ENCODE measurements at regions not wholly inside any gene's neighbourhood (a gene's known extent, or its start where the extent isn't known, plus 50 kb on each side); places are given as distances from the start of the nearest gene placed in this dataset.

DNA sequence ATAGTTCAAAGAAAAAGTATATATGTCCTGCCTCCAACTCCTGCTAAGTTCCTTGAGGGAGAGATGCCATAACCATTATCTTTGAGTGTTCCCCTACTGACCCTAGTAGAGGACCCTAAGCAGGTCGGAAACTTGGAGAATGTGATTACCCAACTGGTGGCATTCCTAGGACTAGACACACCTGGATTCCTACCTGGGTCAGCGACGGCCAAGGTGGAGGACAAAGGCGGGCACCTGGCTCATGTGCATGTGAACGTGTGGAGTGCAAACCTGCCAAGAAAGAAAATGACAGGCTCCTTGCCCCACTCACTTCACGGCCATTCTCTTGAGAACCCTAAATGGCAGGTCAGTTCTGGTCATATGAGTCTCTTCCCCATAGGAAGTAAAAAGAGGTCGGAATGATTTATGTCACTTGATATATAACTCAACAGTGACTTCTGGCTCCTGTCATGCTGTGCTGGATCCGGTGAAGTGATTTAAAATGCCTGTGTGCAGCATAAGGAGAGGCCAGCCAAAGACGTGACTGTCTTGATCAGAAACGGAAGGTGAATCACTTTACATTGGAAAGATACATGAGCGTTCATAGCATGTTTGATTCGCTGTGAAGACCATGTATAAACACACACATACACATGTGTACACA is 371.6 kb downstream of the EIPR1 start:
- no peak overlapping the region for H3K27ac ChIP-seq (ENCODE audit: low read depth, low read length)
- no peaks in the 10 kb centered on the region for H3K36me3 ChIP-seq (ENCODE audit: control insufficient read depth, insufficient read depth, low read length)
- peaks cover 3% of the 10 kb centered on the region for H3K27me3 ChIP-seq (ENCODE audit: control insufficient read depth, insufficient read depth, low read length)

DNA sequence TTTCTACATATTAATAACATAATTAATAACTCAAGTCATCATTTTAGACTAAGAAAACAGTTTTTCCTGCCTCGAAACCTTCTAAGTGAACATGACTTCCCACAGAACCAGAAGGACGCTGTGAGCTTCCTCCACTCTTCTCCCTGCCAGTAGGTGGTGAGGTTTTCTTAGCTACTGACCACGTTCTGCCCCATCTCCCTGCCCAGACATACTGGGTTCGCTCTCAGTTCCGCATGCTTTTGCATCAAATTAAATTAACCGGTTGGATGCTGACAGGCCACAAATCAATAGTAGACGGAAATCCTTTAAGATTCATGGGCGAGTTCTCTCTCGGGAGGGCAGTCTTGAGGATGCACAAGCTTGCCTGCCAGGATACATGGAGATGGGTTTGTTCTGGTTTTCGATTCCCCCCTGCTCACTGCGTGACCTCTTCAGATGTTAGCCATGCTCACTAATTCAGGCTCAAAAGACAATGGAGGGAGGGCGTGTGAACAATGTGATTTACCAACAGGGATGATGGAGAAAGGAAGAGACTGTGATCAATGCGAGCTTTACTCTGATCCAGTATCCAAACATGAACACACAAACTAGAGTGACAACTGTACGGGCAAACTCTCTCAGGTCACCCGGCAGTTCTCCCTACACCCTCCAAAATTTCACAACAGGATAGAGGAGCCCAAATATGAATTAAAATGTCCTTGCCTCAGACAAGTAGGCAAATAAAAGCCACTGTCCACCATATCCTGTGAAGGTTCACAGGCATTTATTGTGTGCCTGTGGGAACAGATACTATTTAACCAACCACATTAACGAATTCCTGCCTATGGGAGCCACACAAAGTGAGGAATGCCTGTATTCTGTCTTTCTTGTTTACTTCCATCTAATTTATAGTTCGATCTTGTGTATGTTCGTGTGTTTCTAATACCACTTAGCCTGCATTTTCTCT is 375.7 kb downstream of the EIPR1 start:
- Histone ChIP-seq H3K4me3 (ENCODE audit: low read length) (no peak overlapping the region), H3K4me1 (ENCODE audit: control insufficient read depth, insufficient read depth, low read length) (no peaks in the 10 kb centered on the region), H3K9ac (ENCODE audit: low read length) (no peak overlapping the region), H3K27ac (ENCODE audit: low read depth, low read length) (no peak overlapping the region), H3K36me3 (ENCODE audit: control insufficient read depth, insufficient read depth, low read length) (no peaks in the 10 kb centered on the region), H3K27me3 (ENCODE audit: control insufficient read depth, insufficient read depth, low read length) (no peaks in the 10 kb centered on the region)

More for the DNA sequence above, 371.6 kb downstream of the EIPR1 start:
- H3K9ac ChIP-seq (ENCODE audit: low read length): no peak overlapping the region
- H3K4me1 ChIP-seq (ENCODE audit: control insufficient read depth, insufficient read depth, low read length): no peaks in the 10 kb centered on the region
- no peak overlapping the region for H3K4me3 ChIP-seq (ENCODE audit: low read length)

- Histone ChIP-seq H3K27ac (ENCODE audit: low read depth, low read length) (no peak overlapping the region), H3K27me3 (ENCODE audit: control insufficient read depth, insufficient read depth, low read length) (no peaks in the 10 kb centered on the region), H3K9ac (ENCODE audit: low read length) (no peak overlapping the region), H3K4me3 (ENCODE audit: low read length) (no peak overlapping the region), H3K4me1 (ENCODE audit: control insufficient read depth, insufficient read depth, low read length) (no peaks in the 10 kb centered on the region), H3K36me3 (ENCODE audit: control insufficient read depth, insufficient read depth, low read length) (no peaks in the 10 kb centered on the region)
Observed at GRCh38 chr2:3000968-3001367, 376.6 kb downstream of the EIPR1 start.

- no peak overlapping the region for H3K9ac ChIP-seq (ENCODE audit: low read length)
- no peak overlapping the region for H3K4me3 ChIP-seq (ENCODE audit: low read length)
- H3K27me3 ChIP-seq (ENCODE audit: control insufficient read depth, insufficient read depth, low read length): no peaks in the 10 kb centered on the region
- H3K4me1 ChIP-seq (ENCODE audit: control insufficient read depth, insufficient read depth, low read length): no peaks in the 10 kb centered on the region
- no peaks in the 10 kb centered on the region for H3K36me3 ChIP-seq (ENCODE audit: control insufficient read depth, insufficient read depth, low read length)
- H3K27ac ChIP-seq (ENCODE audit: low read depth, low read length): no peak overlapping the region
Observed at GRCh38 chr2:3000125-3000524, 377.5 kb downstream of the EIPR1 start.

GRCh38 chr2:2998971-2999370 is 378.6 kb downstream of the EIPR1 start:
- Histone ChIP-seq H3K4me3 (ENCODE audit: low read length) (no peak overlapping the region), H3K4me1 (ENCODE audit: control insufficient read depth, insufficient read depth, low read length) (no peaks in the 10 kb centered on the region), H3K36me3 (ENCODE audit: control insufficient read depth, insufficient read depth, low read length) (no peaks in the 10 kb centered on the region), H3K27ac (ENCODE audit: low read depth, low read length) (no peak overlapping the region), H3K9ac (ENCODE audit: low read length) (no peak overlapping the region), H3K27me3 (ENCODE audit: control insufficient read depth, insufficient read depth, low read length) (no peaks in the 10 kb centered on the region)

GRCh38 chr2:2993172-2993692 is 384.4 kb downstream of the EIPR1 start:
- Histone ChIP-seq H3K9ac (ENCODE audit: low read length) (no peak overlapping the region), H3K4me1 (ENCODE audit: control insufficient read depth, insufficient read depth, low read length) (no peaks in the 10 kb centered on the region), H3K27ac (ENCODE audit: low read depth, low read length) (no peak overlapping the region), H3K36me3 (ENCODE audit: control insufficient read depth, insufficient read depth, low read length) (no peaks in the 10 kb centered on the region), H3K4me3 (ENCODE audit: low read length) (no peak overlapping the region), H3K27me3 (ENCODE audit: control insufficient read depth, insufficient read depth, low read length) (no peaks in the 10 kb centered on the region)

DNA sequence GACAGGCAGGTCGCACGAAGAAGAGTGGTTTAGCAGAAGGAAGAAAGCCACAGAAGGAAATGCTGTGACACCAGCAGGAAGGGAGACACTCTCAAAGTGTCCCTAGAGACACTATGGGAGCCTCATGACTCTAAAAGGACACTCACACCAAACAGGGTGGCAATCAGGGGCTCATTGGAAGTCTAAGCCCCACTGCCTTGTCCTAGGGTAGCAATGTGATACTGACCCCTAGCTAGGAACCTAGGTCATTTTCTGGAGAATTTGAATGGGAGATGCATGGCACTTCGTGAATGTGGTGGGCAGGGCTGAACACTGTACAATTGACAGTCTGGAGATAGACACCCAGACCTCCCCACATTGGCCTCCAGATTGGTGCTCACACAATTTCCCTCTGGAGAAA is 385.0 kb downstream of the EIPR1 start:
- Histone ChIP-seq H3K4me1 (ENCODE audit: control insufficient read depth, insufficient read depth, low read length) (no peaks in the 10 kb centered on the region), H3K27ac (ENCODE audit: low read depth, low read length) (no peak overlapping the region), H3K27me3 (ENCODE audit: control insufficient read depth, insufficient read depth, low read length) (no peaks in the 10 kb centered on the region), H3K36me3 (ENCODE audit: control insufficient read depth, insufficient read depth, low read length) (no peaks in the 10 kb centered on the region), H3K9ac (ENCODE audit: low read length) (no peak overlapping the region), H3K4me3 (ENCODE audit: low read length) (no peak overlapping the region)

DNA sequence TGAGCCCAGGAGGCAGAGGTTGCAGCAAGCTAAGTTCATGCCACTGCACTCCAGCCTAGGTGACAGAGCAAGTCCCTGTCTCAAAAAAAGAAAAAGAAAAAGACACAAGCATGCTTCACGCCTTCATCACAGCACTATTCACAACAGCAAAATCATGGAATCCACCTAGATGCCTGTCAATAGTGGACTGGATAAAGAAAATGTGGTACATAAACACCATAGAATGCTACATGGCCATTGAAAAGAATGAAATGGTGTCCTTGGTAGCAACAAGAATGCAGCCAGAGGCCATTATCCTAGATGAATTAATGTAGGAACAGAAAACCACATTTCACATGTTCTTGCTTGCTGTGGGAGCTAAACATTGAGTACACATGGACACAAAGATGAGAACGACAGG is 392.6 kb downstream of the EIPR1 start:
- Histone ChIP-seq H3K9ac (ENCODE audit: low read length) (no peak overlapping the region), H3K27me3 (ENCODE audit: control insufficient read depth, insufficient read depth, low read length) (no peaks in the 10 kb centered on the region), H3K36me3 (ENCODE audit: control insufficient read depth, insufficient read depth, low read length) (no peaks in the 10 kb centered on the region), H3K4me1 (ENCODE audit: control insufficient read depth, insufficient read depth, low read length) (no peaks in the 10 kb centered on the region), H3K4me3 (ENCODE audit: low read length) (no peak overlapping the region), H3K27ac (ENCODE audit: low read depth, low read length) (no peak overlapping the region)

GRCh38 chr2:2981000-2981399 is 396.6 kb downstream of the EIPR1 start:
- no peak overlapping the region for H3K9ac ChIP-seq (ENCODE audit: low read length)
- no peaks in the 10 kb centered on the region for H3K4me1 ChIP-seq (ENCODE audit: control insufficient read depth, insufficient read depth, low read length)
- no peak overlapping the region for H3K4me3 ChIP-seq (ENCODE audit: low read length)
- no peaks in the 10 kb centered on the region for H3K36me3 ChIP-seq (ENCODE audit: control insufficient read depth, insufficient read depth, low read length)
- no peak overlapping the region for H3K27ac ChIP-seq (ENCODE audit: low read depth, low read length)
- H3K27me3 ChIP-seq (ENCODE audit: control insufficient read depth, insufficient read depth, low read length): no peaks in the 10 kb centered on the region

DNA sequence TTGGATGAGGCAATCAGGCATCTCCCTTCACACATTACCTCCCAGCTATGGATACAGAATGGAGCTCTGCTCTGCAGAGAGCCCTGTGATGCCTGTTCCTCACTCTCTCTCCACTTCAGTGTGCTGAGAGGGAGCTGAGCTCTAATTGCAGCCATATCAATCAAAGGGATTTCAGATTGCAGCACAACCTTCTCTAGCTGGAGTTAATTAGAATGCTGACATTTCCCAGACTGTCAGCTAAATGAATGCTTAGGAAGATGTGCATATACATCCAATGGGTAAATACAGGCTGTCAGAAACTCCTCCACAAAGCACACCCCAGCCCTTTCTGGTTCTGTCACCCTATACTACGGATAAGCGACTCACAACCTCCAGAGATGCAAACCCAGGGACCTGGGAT is 402.6 kb downstream of the EIPR1 start:
- H3K27ac ChIP-seq (ENCODE audit: low read depth, low read length): no peak overlapping the region
- H3K9ac ChIP-seq (ENCODE audit: low read length): no peak overlapping the region
- H3K4me3 ChIP-seq (ENCODE audit: low read length): no peak overlapping the region
- H3K4me1 ChIP-seq (ENCODE audit: control insufficient read depth, insufficient read depth, low read length): no peaks in the 10 kb centered on the region
- H3K27me3 ChIP-seq (ENCODE audit: control insufficient read depth, insufficient read depth, low read length): no peaks in the 10 kb centered on the region
- H3K36me3 ChIP-seq (ENCODE audit: control insufficient read depth, insufficient read depth, low read length): no peaks in the 10 kb centered on the region

DNA sequence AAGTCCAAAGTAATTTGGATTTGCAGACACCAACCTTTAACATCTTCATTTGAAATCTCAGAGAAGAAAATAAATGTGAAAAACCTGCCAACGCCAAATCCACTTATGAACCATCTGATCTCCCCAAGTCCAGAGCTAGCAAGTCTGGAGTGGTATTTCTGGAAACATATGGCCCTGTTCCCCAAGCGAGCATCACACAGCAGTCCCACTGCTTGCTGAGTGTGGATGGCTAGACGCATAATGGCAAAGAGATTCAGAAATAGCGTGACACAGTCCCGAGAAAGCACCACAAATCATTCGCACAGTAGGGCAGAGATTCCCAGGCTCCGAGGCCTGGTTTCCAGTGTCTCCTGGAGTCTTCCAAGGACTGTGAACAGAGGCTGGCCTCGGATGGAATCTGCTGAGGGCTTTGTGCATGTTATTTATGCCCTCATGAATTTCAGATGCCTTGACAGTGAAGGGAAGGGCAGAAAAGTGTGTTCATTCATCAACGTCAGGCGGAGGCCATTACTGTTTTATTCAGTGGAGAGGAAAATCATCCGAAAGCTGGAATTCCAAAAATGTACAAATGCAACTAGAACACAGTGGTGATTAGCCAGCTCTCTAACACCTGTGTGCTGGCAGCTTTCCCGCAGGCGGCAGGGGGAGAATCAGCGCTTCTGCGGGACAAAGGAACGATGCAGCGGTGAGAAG is 417.0 kb downstream of the EIPR1 start:
- H3K36me3 ChIP-seq (ENCODE audit: control insufficient read depth, insufficient read depth, low read length): no peaks in the 10 kb centered on the region
- no peaks in the 10 kb centered on the region for H3K27me3 ChIP-seq (ENCODE audit: control insufficient read depth, insufficient read depth, low read length)
- H3K27ac ChIP-seq (ENCODE audit: low read depth, low read length): no peak overlapping the region
- no peaks in the 10 kb centered on the region for H3K4me1 ChIP-seq (ENCODE audit: control insufficient read depth, insufficient read depth, low read length)
- H3K4me3 ChIP-seq (ENCODE audit: low read length): no peak overlapping the region
- H3K9ac ChIP-seq (ENCODE audit: low read length): no peak overlapping the region

GRCh38 chr2:2950403-2950952 is 427.1 kb downstream of the EIPR1 start:
- H3K4me3 ChIP-seq (ENCODE audit: low read length): no peak overlapping the region
- H3K9ac ChIP-seq (ENCODE audit: low read length): no peak overlapping the region
- no peaks in the 10 kb centered on the region for H3K36me3 ChIP-seq (ENCODE audit: control insufficient read depth, insufficient read depth, low read length)
- no peaks in the 10 kb centered on the region for H3K27me3 ChIP-seq (ENCODE audit: control insufficient read depth, insufficient read depth, low read length)
- no peak overlapping the region for H3K27ac ChIP-seq (ENCODE audit: low read depth, low read length)
- H3K4me1 ChIP-seq (ENCODE audit: control insufficient read depth, insufficient read depth, low read length): no peaks in the 10 kb centered on the region
